HL-60 (cell line): ENCODE measurements at regions not wholly inside any gene's neighbourhood (a gene's known extent, or its start where the extent isn't known, plus 50 kb on each side); places are given as distances from the start of the nearest gene placed in this dataset.

Source experiments
- DNase-seq, 2 experiments: peaks; one replicate each; pipeline ENCODE4 v3.0.0-alpha.2; 2010 to 2020; ENCODE audit warnings: low read depth in 1 of 2, low spot score in 1 of 2
- H3K27ac ChIP-seq: fragments of 250-450 bp; sonication (Bioruptor Pico); replicated peaks from 2 replicates; pipeline ENCODE4 v1.5.1; 2020; ENCODE audit warnings: mild to moderate bottlenecking, moderate library complexity
- H3K27me3 ChIP-seq: fragments of 250-450 bp; sonication (Bioruptor Pico); 2 replicates; pipeline ENCODE4 v1.5.1; 2021; ENCODE audit warnings: mild to moderate bottlenecking, moderate library complexity; ENCODE audit not compliant: insufficient read depth, poor library complexity, severe bottlenecking
- H3K4me3 ChIP-seq: replicated peaks from 2 replicates; pipeline ENCODE4 v1.5.1; 2011; ENCODE audit warnings: mild to moderate bottlenecking, control low read depth, low read length; ENCODE audit not compliant: insufficient read depth
- GABPA ChIP-seq: IDR thresholded peaks from 2 replicates; pipeline ENCODE4 v1.6.1; 2012; ENCODE audit warnings: low read depth
- POLR2AphosphoS5 ChIP-seq: IDR thresholded peaks from 2 replicates; pipeline ENCODE4 v1.6.1; 2012; ENCODE audit warnings: low read depth
- REST ChIP-seq: IDR thresholded peaks from 2 replicates; pipeline ENCODE4 v1.6.1; 2012; ENCODE audit warnings: low read depth; ENCODE audit not compliant: insufficient replicate concordance
- SPI1 ChIP-seq: IDR thresholded peaks from 2 replicates; pipeline ENCODE4 v1.6.1; 2012; ENCODE audit warnings: low read depth, mild to moderate bottlenecking, borderline replicate concordance
- TF ChIP-seq, protein P1 (sequence below): IDR thresholded peaks from one replicate; pipeline ENCODE4 v1.5.1; 2011; ENCODE audit warnings: low read length, control low read depth, inconsistent platforms; ENCODE audit not compliant: insufficient read depth

- no peak overlapping the region for H3K4me3 ChIP-seq
- TF ChIP-seq, protein P1, sequence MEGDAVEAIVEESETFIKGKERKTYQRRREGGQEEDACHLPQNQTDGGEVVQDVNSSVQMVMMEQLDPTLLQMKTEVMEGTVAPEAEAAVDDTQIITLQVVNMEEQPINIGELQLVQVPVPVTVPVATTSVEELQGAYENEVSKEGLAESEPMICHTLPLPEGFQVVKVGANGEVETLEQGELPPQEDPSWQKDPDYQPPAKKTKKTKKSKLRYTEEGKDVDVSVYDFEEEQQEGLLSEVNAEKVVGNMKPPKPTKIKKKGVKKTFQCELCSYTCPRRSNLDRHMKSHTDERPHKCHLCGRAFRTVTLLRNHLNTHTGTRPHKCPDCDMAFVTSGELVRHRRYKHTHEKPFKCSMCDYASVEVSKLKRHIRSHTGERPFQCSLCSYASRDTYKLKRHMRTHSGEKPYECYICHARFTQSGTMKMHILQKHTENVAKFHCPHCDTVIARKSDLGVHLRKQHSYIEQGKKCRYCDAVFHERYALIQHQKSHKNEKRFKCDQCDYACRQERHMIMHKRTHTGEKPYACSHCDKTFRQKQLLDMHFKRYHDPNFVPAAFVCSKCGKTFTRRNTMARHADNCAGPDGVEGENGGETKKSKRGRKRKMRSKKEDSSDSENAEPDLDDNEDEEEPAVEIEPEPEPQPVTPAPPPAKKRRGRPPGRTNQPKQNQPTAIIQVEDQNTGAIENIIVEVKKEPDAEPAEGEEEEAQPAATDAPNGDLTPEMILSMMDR: no peak
- no peak for TF ChIP-seq SPI1
- TF ChIP-seq GABPA: no peak
- TF ChIP-seq REST: no peak
- no peak for TF ChIP-seq POLR2AphosphoS5
- no peak for DNase-seq
- H3K27me3 ChIP-seq: no peaks in the 10 kb centered on the region
- H3K27ac ChIP-seq: no peak overlapping the region
These were observed 266.3 kb downstream of the PCDH20 start for GRCh38 chr13:61149331-61149730.

DNA sequence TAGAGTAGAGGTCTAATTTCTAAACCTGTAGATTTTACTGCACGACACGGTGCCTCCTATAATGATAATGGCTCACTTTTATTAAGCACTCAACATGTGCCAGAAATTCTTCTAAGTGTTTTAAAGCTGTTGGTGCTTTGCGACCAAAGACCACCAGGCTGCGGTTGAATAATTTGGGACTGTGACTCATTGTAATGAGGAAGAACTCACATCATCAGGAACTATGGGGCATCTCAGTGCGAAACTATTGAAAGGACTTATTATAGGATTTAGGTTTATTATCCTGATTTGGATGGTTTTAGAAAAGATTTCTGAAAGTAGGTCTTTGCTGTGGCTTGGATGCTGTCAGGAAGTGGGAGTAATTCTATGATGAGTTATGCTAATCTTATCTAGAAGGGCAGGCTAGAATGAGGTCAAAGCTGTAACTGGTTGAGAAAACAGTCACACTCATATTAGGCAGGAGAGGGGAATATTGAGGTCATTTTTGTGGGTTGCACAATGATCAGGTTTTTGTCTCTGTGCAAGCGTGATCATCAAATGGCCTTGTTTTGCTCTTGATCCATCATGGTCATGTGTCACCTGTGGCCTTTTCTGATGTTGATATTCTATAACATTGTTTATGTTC is 266.8 kb downstream of the PCDH20 start:
- Histone ChIP-seq H3K4me3 (no peak overlapping the region), H3K27ac (no peak overlapping the region), H3K27me3 (no peaks in the 10 kb centered on the region)
- DNase-seq: no peak
- TF ChIP-seq POLR2AphosphoS5: no peak
- TF ChIP-seq, protein P1: no peak
- no peak for TF ChIP-seq GABPA
- TF ChIP-seq REST: no peak

DNA sequence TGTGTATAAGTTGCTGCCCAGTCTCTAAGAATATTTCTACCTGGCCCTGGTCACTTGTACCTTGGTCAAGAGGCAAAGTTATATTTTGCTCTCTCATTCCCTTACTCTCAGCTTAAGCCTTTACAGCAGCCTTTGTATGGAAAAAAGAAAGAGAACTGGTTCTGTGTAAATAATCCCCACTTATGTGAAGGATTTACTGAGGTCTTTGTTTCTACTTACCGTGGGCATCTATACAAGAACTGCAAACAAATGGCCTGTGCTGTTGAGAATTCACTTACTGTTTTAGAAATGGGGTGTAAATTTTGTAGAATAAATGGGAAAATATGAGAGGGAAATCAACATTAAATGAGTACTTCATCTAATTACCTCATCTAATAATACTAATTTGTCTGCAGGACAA is 267.4 kb downstream of the PCDH20 start:
- Histone ChIP-seq H3K27ac (no peak overlapping the region), H3K27me3 (no peaks in the 10 kb centered on the region), H3K4me3 (no peak overlapping the region)
- DNase-seq: no peak
- TF ChIP-seq REST: no peak
- TF ChIP-seq, protein P1: no peak
- TF ChIP-seq GABPA: no peak
- TF ChIP-seq POLR2AphosphoS5: no peak
